ENCODE measurements at regions not wholly inside any gene's neighbourhood (a gene's known extent, or its start where the extent isn't known, plus 50 kb on each side); places are given as distances from the start of the nearest gene placed in this dataset.

DNA sequence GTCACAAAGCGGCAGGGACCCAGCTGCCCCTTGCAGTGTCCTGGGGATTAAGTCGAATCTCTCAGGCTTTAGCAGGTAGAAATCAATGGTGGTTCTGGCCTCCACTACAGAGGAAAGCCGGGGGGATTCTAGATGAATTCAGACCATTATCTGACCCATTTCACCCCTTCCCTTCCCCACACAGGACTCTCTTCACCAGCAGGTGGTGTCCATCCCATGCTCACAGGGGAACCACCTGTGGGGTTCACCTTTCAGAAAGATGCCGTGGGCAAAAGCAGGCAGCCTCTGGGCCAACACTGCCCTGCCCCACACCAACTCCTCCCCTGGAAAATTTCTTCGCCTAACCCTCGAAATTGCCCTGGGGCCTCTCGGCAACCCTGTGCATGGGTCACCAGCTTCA lies 123.8 kb upstream of the GGTLC1 start:
- no peak for TF ChIP-seq TCF12 (IDR thresholded peaks at IDR 0.05; ENCODE audit: low read depth)
- no peak for TF ChIP-seq TAF1 (IDR thresholded peaks at IDR 0.05; ENCODE audit: low read depth)
- TF ChIP-seq TEAD4 (IDR thresholded peaks at IDR 0.05): no peak
- TF ChIP-seq, protein P1, sequence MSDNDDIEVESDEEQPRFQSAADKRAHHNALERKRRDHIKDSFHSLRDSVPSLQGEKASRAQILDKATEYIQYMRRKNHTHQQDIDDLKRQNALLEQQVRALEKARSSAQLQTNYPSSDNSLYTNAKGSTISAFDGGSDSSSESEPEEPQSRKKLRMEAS (IDR thresholded peaks at IDR 0.05): no peak
- no peak for TF ChIP-seq EP300 (IDR thresholded peaks at IDR 0.05; ENCODE audit: borderline replicate concordance)

Data from Ishikawa (cell line).